ENCODE measurements at regions not wholly inside any gene's neighbourhood (a gene's known extent, or its start where the extent isn't known, plus 50 kb on each side); places are given as distances from the start of the nearest gene placed in this dataset.

DNA sequence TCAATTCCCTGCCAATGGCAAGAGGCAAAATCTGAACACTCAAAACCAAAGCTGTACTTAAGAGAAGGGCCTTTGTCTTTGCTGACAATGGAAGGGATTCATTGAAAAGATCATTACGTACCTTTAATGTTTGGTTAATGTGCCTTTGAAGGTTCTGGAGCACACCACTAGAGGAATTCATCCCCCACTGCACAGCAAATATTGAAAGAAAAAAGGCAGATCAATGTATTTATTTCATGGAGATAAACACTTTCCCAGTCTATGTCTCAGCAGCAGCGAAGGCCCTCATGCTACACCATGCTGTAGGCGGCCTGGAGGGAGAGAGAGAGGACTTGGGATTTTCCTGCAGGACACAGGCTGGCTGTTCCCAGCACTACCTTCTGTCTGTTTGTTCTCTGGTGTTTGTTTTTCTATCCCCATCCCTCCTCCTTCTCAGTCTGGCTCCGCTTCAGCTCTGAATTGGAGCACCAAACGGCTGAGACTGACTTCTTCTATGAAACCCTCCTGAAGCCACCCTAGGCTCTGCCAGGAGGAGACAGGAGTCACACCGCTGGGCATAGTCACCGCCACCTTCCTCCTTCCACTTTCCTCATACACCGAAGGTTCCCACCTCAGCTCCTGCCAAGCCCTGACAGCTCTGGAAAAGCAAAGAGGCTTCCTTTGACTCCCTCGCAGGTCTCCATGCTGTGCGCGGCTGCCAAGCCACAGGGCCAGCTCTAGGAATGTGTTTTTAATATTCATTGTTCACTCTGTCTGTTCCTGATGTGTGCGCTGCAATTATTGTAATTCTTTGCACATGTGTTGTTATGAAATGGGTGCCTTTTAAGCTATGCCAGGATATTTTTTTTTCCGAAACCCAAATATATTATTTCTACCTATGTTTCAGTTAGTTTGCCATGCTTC is 301.5 kb downstream of the FZD1 start (continued):
- no peak for TF ChIP-seq REL (CRISPR knock-in tag; conservative IDR thresholded peaks at IDR 0.05)
- no peak for TF ChIP-seq ZNF737 (CRISPR knock-in tag; IDR thresholded peaks at IDR 0.05; ENCODE audit: borderline replicate concordance)
- no peak for TF ChIP-seq KAT7 (CRISPR knock-in tag; IDR thresholded peaks at IDR 0.05; ENCODE audit: borderline replicate concordance)
- TF ChIP-seq, protein P1, sequence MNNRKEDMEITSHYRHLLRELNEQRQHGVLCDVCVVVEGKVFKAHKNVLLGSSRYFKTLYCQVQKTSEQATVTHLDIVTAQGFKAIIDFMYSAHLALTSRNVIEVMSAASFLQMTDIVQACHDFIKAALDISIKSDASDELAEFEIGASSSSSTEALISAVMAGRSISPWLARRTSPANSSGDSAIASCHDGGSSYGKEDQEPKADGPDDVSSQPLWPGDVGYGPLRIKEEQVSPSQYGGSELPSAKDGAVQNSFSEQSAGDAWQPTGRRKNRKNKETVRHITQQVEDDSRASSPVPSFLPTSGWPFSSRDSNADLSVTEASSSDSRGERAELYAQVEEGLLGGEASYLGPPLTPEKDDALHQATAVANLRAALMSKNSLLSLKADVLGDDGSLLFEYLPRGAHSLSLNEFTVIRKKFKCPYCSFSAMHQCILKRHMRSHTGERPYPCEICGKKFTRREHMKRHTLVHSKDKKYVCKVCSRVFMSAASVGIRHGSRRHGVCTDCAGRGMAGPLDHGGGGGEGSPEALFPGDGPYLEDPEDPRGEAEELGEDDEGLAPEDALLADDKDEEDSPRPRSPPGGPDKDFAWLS (CRISPR knock-in tag; IDR thresholded peaks at IDR 0.05; ENCODE audit: borderline replicate concordance) = no peak
- TF ChIP-seq MED13 (CRISPR knock-in tag; IDR thresholded peaks at IDR 0.05) = no peak
- TF ChIP-seq ATM (IDR thresholded peaks at IDR 0.05; ENCODE audit: borderline replicate concordance) = no peak
- TF ChIP-seq ZFP36L2 (CRISPR knock-in tag; IDR thresholded peaks at IDR 0.05) = no peak
- no peak for TF ChIP-seq FOXK1 (CRISPR knock-in tag; IDR thresholded peaks at IDR 0.05; ENCODE audit: borderline replicate concordance, low read depth)
- no peak for TF ChIP-seq ESRRA (CRISPR knock-in tag; IDR thresholded peaks at IDR 0.05; ENCODE audit: low read depth)
- no peak for TF ChIP-seq ZNF17 (CRISPR knock-in tag; IDR thresholded peaks at IDR 0.05)
- no peak for TF ChIP-seq PPARG (CRISPR knock-in tag; conservative IDR thresholded peaks at IDR 0.05)
- no peak for TF ChIP-seq TEAD3 (CRISPR knock-in tag; optimal IDR thresholded peaks at IDR 0.05; ENCODE audit: borderline replicate concordance)
- TF ChIP-seq TBX3 (IDR thresholded peaks at IDR 0.05; ENCODE audit: borderline replicate concordance) = no peak
- TF ChIP-seq ISL2 (CRISPR knock-in tag; IDR thresholded peaks at IDR 0.05) = peak; percentile 84
- peak; percentile 43; the same call in 1 of the 2 replicates for TF ChIP-seq HDAC2 (CRISPR knock-in tag; IDR thresholded peaks at IDR 0.05)
- TF ChIP-seq ZNF225 (CRISPR knock-in tag; IDR thresholded peaks at IDR 0.05) = no peak
- TF ChIP-seq KLF9 (CRISPR knock-in tag; IDR thresholded peaks at IDR 0.05; ENCODE audit: low read depth) = no peak
- TF ChIP-seq ETV5 (CRISPR knock-in tag; IDR thresholded peaks at IDR 0.05; ENCODE audit: borderline replicate concordance) = no peak; the same call in 1 of the 2 replicates
- no peak for TF ChIP-seq JARID2 (CRISPR knock-in tag; IDR thresholded peaks at IDR 0.05; ENCODE audit: insufficient replicate concordance)
- TF ChIP-seq ZNF501 (CRISPR knock-in tag; IDR thresholded peaks at IDR 0.05) = no peak
- no peak for TF ChIP-seq MAF1 (CRISPR knock-in tag; IDR thresholded peaks at IDR 0.05; ENCODE audit: borderline replicate concordance)
- TF ChIP-seq ZFP1 (CRISPR knock-in tag; IDR thresholded peaks at IDR 0.05) = no peak
- TF ChIP-seq ZNF331 (CRISPR knock-in tag; IDR thresholded peaks at IDR 0.05) = peak; percentile 52; the same call in 1 of the 2 replicates
- TF ChIP-seq, protein P2, sequence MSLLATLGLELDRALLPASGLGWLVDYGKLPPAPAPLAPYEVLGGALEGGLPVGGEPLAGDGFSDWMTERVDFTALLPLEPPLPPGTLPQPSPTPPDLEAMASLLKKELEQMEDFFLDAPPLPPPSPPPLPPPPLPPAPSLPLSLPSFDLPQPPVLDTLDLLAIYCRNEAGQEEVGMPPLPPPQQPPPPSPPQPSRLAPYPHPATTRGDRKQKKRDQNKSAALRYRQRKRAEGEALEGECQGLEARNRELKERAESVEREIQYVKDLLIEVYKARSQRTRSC (CRISPR knock-in tag; IDR thresholded peaks at IDR 0.05; ENCODE audit: low read depth) = no peak
- no peak for TF ChIP-seq ZNF660 (CRISPR knock-in tag; IDR thresholded peaks at IDR 0.05; ENCODE audit: borderline replicate concordance, low read depth)
- TF ChIP-seq, protein P3, sequence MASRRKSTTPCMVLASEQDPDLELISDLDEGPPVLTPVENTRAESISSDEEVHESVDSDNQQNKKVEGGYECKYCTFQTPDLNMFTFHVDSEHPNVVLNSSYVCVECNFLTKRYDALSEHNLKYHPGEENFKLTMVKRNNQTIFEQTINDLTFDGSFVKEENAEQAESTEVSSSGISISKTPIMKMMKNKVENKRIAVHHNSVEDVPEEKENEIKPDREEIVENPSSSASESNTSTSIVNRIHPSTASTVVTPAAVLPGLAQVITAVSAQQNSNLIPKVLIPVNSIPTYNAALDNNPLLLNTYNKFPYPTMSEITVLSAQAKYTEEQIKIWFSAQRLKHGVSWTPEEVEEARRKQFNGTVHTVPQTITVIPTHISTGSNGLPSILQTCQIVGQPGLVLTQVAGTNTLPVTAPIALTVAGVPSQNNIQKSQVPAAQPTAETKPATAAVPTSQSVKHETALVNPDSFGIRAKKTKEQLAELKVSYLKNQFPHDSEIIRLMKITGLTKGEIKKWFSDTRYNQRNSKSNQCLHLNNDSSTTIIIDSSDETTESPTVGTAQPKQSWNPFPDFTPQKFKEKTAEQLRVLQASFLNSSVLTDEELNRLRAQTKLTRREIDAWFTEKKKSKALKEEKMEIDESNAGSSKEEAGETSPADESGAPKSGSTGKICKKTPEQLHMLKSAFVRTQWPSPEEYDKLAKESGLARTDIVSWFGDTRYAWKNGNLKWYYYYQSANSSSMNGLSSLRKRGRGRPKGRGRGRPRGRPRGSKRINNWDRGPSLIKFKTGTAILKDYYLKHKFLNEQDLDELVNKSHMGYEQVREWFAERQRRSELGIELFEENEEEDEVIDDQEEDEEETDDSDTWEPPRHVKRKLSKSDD (CRISPR knock-in tag; IDR thresholded peaks at IDR 0.05; ENCODE audit: low read depth) = no peak

Data from HepG2 (cell line).